HK-2 (cell line): ENCODE measurements at regions not wholly inside any gene's neighbourhood (a gene's known extent, or its start where the extent isn't known, plus 50 kb on each side); places are given as distances from the start of the nearest gene placed in this dataset.
"Not testable (repeated sequence)": the region's sequence is repeated elsewhere in the genome, so short reads cannot be mapped to it uniquely, and the experiment has no call there.

Experiments used
- DNase-seq: peaks from one replicate; pipeline ENCODE4 v3.0.0-alpha.2; 2018; ENCODE audit not compliant: unreplicated experiment

DNA sequence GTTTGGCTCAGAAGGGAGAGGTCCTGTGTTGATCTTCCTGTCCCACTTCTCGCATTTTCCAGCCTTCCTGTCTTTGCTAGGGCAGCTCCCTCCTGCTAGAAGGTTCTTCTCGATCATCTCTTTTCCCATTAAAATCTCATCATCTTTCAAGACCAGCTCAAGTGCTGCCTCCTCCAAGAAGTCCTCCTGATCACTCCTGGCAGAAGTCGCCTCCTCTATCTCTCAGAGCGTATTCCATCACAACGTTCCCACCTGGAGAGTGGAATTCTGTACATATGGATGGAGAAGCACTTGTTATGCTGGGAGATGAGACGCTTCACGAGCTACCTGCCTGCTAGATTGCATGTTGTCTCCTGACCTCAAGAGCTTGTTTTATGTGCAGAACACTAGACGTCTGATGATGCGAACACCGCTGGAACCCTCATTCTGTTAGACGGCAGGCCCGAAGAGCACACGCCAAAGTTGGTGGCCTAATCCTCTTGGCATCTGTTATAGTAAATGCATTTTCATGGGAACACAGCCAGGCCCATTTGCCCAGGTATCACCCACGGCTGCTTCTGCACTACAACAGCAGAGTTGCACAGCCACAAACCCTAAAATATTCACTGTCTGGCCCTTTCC lies 68.0 kb upstream of the INSIG1 start:
- no peak for DNase-seq

GRCh38 chr7:155230169-155230593 lies 67.5 kb upstream of the INSIG1 start:
- DNase-seq: peak; percentile 94

- no peak for DNase-seq
Observed at GRCh38 chr7:155231241-155231800, 66.4 kb upstream of the INSIG1 start.

GRCh38 chr7:155231941-155232340 lies 65.7 kb upstream of the INSIG1 start:
- DNase-seq: no peak

GRCh38 chr7:155232911-155233310 lies 64.8 kb upstream of the INSIG1 start:
- DNase-seq: no peak

- no peak for DNase-seq
Observed at GRCh38 chr7:155233311-155234157, 64.1 kb upstream of the INSIG1 start.

- no peak for DNase-seq
Observed at GRCh38 chr7:155234158-155234492, 63.6 kb upstream of the INSIG1 start.

- peak; percentile 70 for DNase-seq
Observed at GRCh38 chr7:155234950-155235789, 62.5 kb upstream of the INSIG1 start.

DNA sequence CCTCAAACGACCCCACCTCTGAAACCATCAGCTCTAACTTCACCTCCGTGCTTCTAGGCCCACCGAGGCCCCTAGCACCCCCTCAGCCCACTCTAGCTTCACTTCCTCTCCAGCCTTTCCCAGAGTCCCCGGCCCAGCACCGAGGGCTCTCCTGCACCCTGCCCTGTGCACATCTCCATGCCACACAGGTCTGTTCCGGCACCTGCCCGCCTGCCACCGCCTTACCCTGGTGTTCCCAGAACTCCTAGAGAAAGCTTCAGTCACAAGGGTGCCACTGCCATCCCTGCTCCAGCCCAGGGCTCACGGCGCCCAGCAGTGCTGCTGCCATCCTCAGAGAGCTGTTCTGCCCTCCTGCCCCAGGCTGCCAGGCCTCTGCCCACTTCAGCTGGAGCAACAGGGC lies 61.3 kb upstream of the INSIG1 start:
- no peak for DNase-seq

GRCh38 chr7:155237297-155237696 lies 60.4 kb upstream of the INSIG1 start:
- no peak for DNase-seq

DNA sequence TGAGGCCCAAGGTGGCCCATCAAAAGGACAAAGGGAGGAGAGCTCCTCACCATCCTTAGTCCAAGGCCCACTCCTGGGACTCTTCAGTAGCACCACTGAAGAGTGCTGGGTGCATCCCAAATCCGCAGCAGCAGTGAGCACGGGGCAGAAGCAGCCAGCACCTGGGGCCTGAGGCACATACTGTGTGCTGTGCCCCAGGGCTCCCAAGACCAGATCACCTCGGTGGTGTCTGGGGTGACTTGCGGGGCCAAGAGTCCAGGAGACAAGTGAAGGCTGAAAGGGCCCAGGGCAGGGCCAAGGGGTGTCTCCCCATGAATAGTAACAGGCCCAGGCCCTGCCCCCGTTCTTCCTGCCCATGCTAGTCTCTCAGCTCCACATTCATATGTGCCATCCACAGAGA lies 59.9 kb upstream of the INSIG1 start:
- no peak for DNase-seq

- not testable (repeated sequence) for DNase-seq
Observed at GRCh38 chr7:155239431-155240087, 58.1 kb upstream of the INSIG1 start.

DNA sequence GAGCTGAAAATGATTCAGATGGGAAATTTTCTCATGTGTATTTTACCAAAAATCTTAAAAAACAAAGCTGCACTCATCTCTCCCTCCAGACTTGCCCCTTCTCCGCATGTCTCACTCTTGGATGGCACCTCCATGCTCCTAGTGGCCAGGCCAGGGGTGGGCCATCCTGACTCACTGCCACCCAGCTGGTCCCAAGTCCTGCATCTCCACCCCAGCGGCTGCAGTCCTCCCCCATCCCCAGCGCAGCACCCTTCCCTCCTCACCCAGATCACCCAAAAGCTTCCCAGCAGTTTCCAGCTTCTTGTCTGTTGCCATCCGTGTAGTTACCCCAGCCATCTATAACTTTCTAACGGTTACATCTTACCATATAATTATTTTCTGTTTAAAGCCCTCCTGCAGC lies 53.0 kb upstream of the INSIG1 start:
- no peak for DNase-seq

DNA sequence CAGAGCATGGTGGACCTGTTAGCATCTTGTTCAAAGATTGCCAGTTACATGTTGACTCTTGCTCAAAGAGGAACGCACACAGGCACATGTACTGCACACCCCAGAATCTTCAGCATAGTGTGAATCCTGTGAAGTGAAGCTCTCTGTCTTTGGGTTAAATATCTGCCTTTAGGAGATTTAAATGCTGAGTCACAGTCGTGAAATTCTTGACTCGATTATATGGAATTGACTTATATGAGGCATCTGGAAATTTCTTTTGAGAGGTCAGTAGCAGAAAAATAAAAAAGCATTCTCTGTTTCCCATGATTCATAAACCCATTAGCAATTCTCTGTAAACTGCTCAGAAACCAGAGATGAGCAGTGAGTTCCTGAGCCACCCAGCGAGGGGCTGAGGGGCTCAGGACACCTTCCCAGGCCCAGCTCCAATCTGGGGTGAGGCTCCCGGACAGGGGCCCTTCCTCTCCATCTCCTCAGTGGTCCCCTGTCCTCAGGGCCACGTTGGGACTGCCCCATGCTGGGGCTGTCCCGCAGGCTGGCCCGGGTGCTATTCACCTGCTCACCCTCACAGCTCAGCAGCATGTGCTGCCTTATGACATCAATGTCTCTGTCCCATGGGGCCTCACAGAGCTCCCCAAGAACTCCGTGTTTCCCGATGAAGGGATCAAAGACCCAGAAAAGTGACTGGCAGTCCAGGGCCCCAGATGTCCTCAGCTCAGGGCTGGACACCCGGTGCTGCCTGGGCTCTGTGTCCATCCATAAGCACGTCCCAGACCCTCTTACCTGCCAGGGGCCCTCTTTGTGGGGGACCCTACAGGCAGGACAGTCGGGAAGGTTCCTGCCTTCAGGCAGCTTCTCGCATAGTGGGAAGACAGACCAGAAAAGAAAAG lies 50.0 kb upstream of the INSIG1 start:
- DNase-seq: no peak
